H1 (cell line): ENCODE measurements at regions not wholly inside any gene's neighbourhood (a gene's known extent, or its start where the extent isn't known, plus 50 kb on each side); places are given as distances from the start of the nearest gene placed in this dataset.

Experiments
- CTCF ChIA-PET: fragments of 300-600 bp; sonication (Branson Sonifier 250); formaldehyde crosslinking; loops from one replicate; lab custom pipeline; 2021; ENCODE audit not compliant: partially characterized antibody; lab: Charles Lee
- POLR2A ChIA-PET: fragments of 300-600 bp; sonication (Branson Sonifier 250); formaldehyde crosslinking; loops from one replicate; lab custom pipeline; 2021; ENCODE audit warnings: inconsistent platforms; ENCODE audit not compliant: partially characterized antibody; lab: Charles Lee
- DNase-seq, 2 experiments: peaks; one replicate each; pipeline versions ENCODE4 v3.0.0 to v3.0.0-alpha.2; 2010 to 2022; ENCODE audit warnings: low spot score in 2 of 2, low read depth in 1 of 2, mixed read lengths in 1 of 2
- FAIRE-seq: peaks from 2 replicates; lab custom pipeline; 2011; peaks lifted over from hg19 to GRCh38; lab: Jason Lieb, UNC
- H2AFZ ChIP-seq: 2 replicates; pipeline ENCODE4 v1.8.1; 2012; ENCODE audit warnings: low read length, inconsistent platforms
- H2AK5ac ChIP-seq: 2 replicates; pipeline ENCODE4 v1.6.1; 2013; ENCODE audit warnings: low read depth, low read length
- H2BK120ac ChIP-seq: replicated peaks from 2 replicates; pipeline ENCODE3; 2013; ENCODE audit warnings: low read depth, low read length, inconsistent platforms
- H2BK12ac ChIP-seq: 2 replicates; pipeline ENCODE4 v1.6.1; 2013; ENCODE audit warnings: low read depth, low read length
- H2BK15ac ChIP-seq: 2 replicates; pipeline ENCODE4 v1.6.1; 2013; ENCODE audit warnings: low read length
- H2BK20ac ChIP-seq: 2 replicates; pipeline ENCODE4 v1.6.1; 2013; ENCODE audit warnings: low read length
- H2BK5ac ChIP-seq: 2 replicates; pipeline ENCODE4 v1.6.1; 2013; ENCODE audit warnings: low read depth, low read length
- H3K14ac ChIP-seq: 2 replicates; pipeline ENCODE4 v1.6.1; 2013; ENCODE audit warnings: inconsistent platforms; ENCODE audit not compliant: insufficient read length
- H3K18ac ChIP-seq: 2 replicates; pipeline ENCODE4 v1.6.1; 2013; ENCODE audit warnings: low read length; ENCODE audit errors: extremely low read depth
- H3K23ac ChIP-seq: 2 replicates; pipeline ENCODE4 v1.6.1; 2013; ENCODE audit warnings: inconsistent platforms; ENCODE audit not compliant: insufficient read length
- H3K23me2 ChIP-seq: 2 replicates; pipeline ENCODE4 v1.6.1; 2013; ENCODE audit warnings: low read depth, low read length
- H3K27ac ChIP-seq: 2 replicates; pipeline ENCODE4 v1.6.1; 2011; ENCODE audit warnings: low read depth, low read length, inconsistent platforms
- H3K27me3 ChIP-seq, 4 experiments: replicated peaks in 1 of 4; 1 replicate in 1 of 4; 2 replicates in 3 of 4; pipeline versions ENCODE4 v1.6.1 to v1.8.1; 2011 to 2013; ENCODE audit warnings: low read length in 3 of 4, mild to moderate bottlenecking in 3 of 4, inconsistent platforms in 2 of 4, mixed read lengths in 2 of 4, moderate library complexity in 1 of 4; ENCODE audit not compliant: control insufficient read depth in 3 of 4, insufficient read depth in 3 of 4; ENCODE audit errors: extremely low read depth in 1 of 4
- H3K36me3 ChIP-seq, 4 experiments: 2 replicates each; pipeline versions ENCODE4 v1.6.1 to v1.8.1; 2011 to 2013; ENCODE audit warnings: mild to moderate bottlenecking in 4 of 4, low read length in 3 of 4, moderate library complexity in 2 of 4, control low read depth in 1 of 4, inconsistent platforms in 1 of 4; ENCODE audit not compliant: insufficient read depth in 4 of 4, control insufficient read depth in 2 of 4
- H3K4ac ChIP-seq: replicated peaks from 2 replicates; pipeline ENCODE3; 2013; ENCODE audit warnings: low read length, low read depth, mixed read lengths, inconsistent platforms; ENCODE audit not compliant: insufficient read length
- H3K4me1 ChIP-seq, 4 experiments: replicated peaks in 1 of 4; 1 replicate in 1 of 4; 2 replicates in 3 of 4; pipeline versions ENCODE4 v1.6.1 to v1.8.1; 2011 to 2013; ENCODE audit warnings: low read length in 3 of 4, inconsistent platforms in 2 of 4, mixed read lengths in 1 of 4; ENCODE audit not compliant: insufficient read depth in 4 of 4, control insufficient read depth in 3 of 4
- H3K4me2 ChIP-seq, 2 experiments: 2 replicates each; pipeline versions ENCODE4 v1.6.1 to v1.8.1; 2011 to 2013; ENCODE audit warnings: low read depth in 2 of 2, low read length in 2 of 2, control low read depth in 1 of 2, inconsistent platforms in 1 of 2, mild to moderate bottlenecking in 1 of 2; ENCODE audit not compliant: insufficient read depth in 1 of 2
- H3K4me3 ChIP-seq, 4 experiments: fragments of 200-600, 300-600 bp in 1 of 4; sonication (generic), shearing (Covaris generic), sonication (Bioruptor Twin) in 1 of 4; 2 replicates each; pipeline versions ENCODE4 v1.5.1 to v1.8.1; 2011 to 2016; ENCODE audit warnings: low read length in 4 of 4, low read depth in 3 of 4, control low read depth in 2 of 4, inconsistent platforms in 2 of 4, mild to moderate bottlenecking in 2 of 4, mixed read lengths in 1 of 4, moderate library complexity in 1 of 4; ENCODE audit not compliant: insufficient read depth in 2 of 4; ENCODE audit errors: extremely low read depth in 1 of 4
- H3K56ac ChIP-seq: replicated peaks from 2 replicates; pipeline ENCODE3; 2013; ENCODE audit warnings: low read depth, mild to moderate bottlenecking, mixed read lengths, low read length, inconsistent platforms; ENCODE audit not compliant: insufficient read length
- H3K79me1 ChIP-seq: 2 replicates; pipeline ENCODE4 v1.6.1; 2013; ENCODE audit warnings: low read depth, low read length, control low read depth
- H3K79me2 ChIP-seq, 2 experiments: 2 replicates each; pipeline versions ENCODE4 v1.6.1 to v1.8.1; 2012 to 2013; ENCODE audit warnings: low read length in 2 of 2, mild to moderate bottlenecking in 2 of 2, inconsistent platforms in 1 of 2; ENCODE audit not compliant: insufficient read depth in 2 of 2, control insufficient read depth in 1 of 2
- H3K9ac ChIP-seq, 4 experiments: replicated peaks in 1 of 4; 1 replicate in 1 of 4; 2 replicates in 3 of 4; pipeline versions ENCODE4 v1.6.1 to v1.8.1; 2011 to 2013; ENCODE audit warnings: low read depth in 3 of 4, low read length in 3 of 4, control low read depth in 2 of 4, mild to moderate bottlenecking in 2 of 4, moderate library complexity in 2 of 4, inconsistent platforms in 1 of 4; ENCODE audit errors: extremely low read depth in 1 of 4
- H3K9me3 ChIP-seq, 2 experiments: 2 replicates each; pipeline versions ENCODE4 v1.6.1 to v1.8.1; 2012 to 2013; ENCODE audit warnings: mild to moderate bottlenecking in 2 of 2, moderate library complexity in 2 of 2, control low read depth in 1 of 2, inconsistent platforms in 1 of 2, low read depth in 1 of 2, low read length in 1 of 2, mixed read lengths in 1 of 2; ENCODE audit not compliant: insufficient read depth in 2 of 2
- H4K20me1 ChIP-seq, 2 experiments: replicated peaks in 1 of 2; 2 replicates each; pipeline versions ENCODE3 to v1.8.1; 2011 to 2013; ENCODE audit warnings: inconsistent platforms in 2 of 2, low read length in 2 of 2, mild to moderate bottlenecking in 1 of 2; ENCODE audit not compliant: insufficient read depth in 2 of 2, control insufficient read depth in 1 of 2
- H4K5ac ChIP-seq: 2 replicates; pipeline ENCODE4 v1.6.1; 2013; ENCODE audit warnings: low read length, low read depth, mixed read lengths, inconsistent platforms; ENCODE audit not compliant: insufficient read length
- H4K8ac ChIP-seq: 2 replicates; pipeline ENCODE4 v1.8.0; 2013; ENCODE audit warnings: mild to moderate bottlenecking, moderate library complexity, low read length, inconsistent platforms; ENCODE audit not compliant: insufficient read depth; ENCODE audit errors: extremely low read depth
- H4K91ac ChIP-seq: replicated peaks from 2 replicates; pipeline ENCODE3; 2013; ENCODE audit warnings: low read length, mixed read lengths, inconsistent platforms; ENCODE audit not compliant: insufficient read length
- WGBS, 2 experiments: shearing (Covaris generic) in 1 of 2; methylation state at CpG; one replicate each; pipeline versions ENCODE4 v1.1.6 to v1.1.7; 2013 to 2015; ENCODE audit warnings: low lambda C conversion rate in 2 of 2, mixed read lengths in 2 of 2, inconsistent platforms in 1 of 2, low coverage in 1 of 2, missing lambda C conversion rate in 1 of 2; ENCODE audit not compliant: insufficient replicate concordance in 2 of 2, insufficient coverage in 1 of 2, insufficient read length in 1 of 2; ENCODE audit errors: extremely low coverage in 1 of 2, missing lambda C conversion rate in 1 of 2; 5-methylcytosine and 5-hydroxymethylcytosine counted together
- TF ChIP-seq, protein P1 (sequence below): IDR thresholded peaks from 2 replicates; pipeline ENCODE4 v1.6.1; 2012; ENCODE audit warnings: inconsistent platforms

DNA sequence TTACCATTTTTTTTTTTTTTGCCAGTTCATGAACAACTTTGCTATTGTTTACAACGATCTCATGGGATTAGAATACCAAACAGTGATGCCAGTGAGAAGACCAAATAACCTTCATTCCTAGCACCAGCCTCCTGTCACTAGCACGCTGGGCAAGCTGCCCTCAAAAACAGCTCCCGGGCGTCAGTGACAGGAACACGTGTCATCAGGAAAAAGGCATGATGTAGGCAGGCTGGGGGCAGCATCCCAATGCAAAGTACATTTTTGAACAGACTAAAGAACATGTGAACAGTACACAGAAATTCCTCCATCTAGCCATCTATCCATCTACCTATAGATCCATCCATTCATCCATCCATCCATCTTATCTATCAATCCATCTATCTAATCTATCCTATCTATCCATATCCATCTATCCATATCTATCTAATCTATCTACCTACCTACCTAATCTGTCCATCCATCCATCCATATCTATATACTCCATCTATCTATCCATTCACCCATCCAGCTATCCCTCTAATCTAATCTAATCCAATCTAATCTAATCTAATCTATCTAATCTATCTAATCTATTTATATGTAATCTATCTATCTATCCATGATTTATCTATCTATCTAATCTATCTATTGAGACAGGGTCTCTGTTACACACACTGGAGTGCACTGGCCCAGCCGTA, 378.5 kb downstream of the SHANK2 start:
- H3K27ac ChIP-seq, result no peak overlapping the region
- DNase-seq (no peak), FAIRE-seq (no peak)
- H4K20me1 ChIP-seq, result peaks cover 3 to 17% of the 10 kb centered on the region in 2 experiments
- no peaks in the 10 kb centered on the region for H3K36me3 ChIP-seq
- peaks cover 4% of the 10 kb centered on the region; the same call in 1 of the 2 replicates for H3K79me1 ChIP-seq
- POLR2A ChIA-PET, result no interaction called here
- H2AK5ac ChIP-seq, result no peak overlapping the region
- H3K4ac ChIP-seq, result no peak overlapping the region
- H4K8ac ChIP-seq, result no peak overlapping the region
- H2BK20ac ChIP-seq, result no peak overlapping the region
- no peak overlapping the region; the same call in 1 of the 2 replicates for H2BK12ac ChIP-seq
- H3K27me3 ChIP-seq, result no peaks in the 10 kb centered on the region
- H2BK120ac ChIP-seq, result no peak overlapping the region
- no peak overlapping the region for H3K14ac ChIP-seq
- H3K18ac ChIP-seq, result no peak overlapping the region
- peak overlapping the region; percentile 65 for H3K56ac ChIP-seq
- H4K91ac ChIP-seq, result no peak overlapping the region
- H3K4me3 ChIP-seq, result no peak overlapping the region
- no peak overlapping the region for H2BK5ac ChIP-seq
- TF ChIP-seq, protein P1, sequence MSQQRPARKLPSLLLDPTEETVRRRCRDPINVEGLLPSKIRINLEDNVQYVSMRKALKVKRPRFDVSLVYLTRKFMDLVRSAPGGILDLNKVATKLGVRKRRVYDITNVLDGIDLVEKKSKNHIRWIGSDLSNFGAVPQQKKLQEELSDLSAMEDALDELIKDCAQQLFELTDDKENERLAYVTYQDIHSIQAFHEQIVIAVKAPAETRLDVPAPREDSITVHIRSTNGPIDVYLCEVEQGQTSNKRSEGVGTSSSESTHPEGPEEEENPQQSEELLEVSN, result no peak
- no peak overlapping the region for H3K9ac ChIP-seq
- no peak overlapping the region for H3K23ac ChIP-seq
- 80% methylated on average over 6 of the region's 6 CpGs; no CpG with 5 or more reads in 1 of the 2 experiments for WGBS, 2 experiments
- H3K4me1 ChIP-seq, result peaks cover 8 to 22% (median 18%) of the 10 kb centered on the region in 4 experiments
- no peak overlapping the region for H4K5ac ChIP-seq
- H2AFZ ChIP-seq, result no peak overlapping the region
- H3K23me2 ChIP-seq, result peaks cover 2% of the 10 kb centered on the region; the same call in 1 of the 2 replicates
- no peaks in the 10 kb centered on the region for H3K79me2 ChIP-seq
- peak overlapping the region in 1 of 2 experiments; percentile 40; a peak in 2 of 4 replicates for H3K4me2 ChIP-seq
- H3K9me3 ChIP-seq, result no peaks in the 10 kb centered on the region
- CTCF ChIA-PET, result no interaction called here
- H2BK15ac ChIP-seq, result no peak overlapping the region
